HL-60/S4 (cell line): ENCODE measurements at regions not wholly inside any gene's neighbourhood (a gene's known extent, or its start where the extent isn't known, plus 50 kb on each side); places are given as distances from the start of the nearest gene placed in this dataset.

Experiments
- in situ Hi-C: fragments of 300-500 bp; cut with MboI; formaldehyde crosslinking; loops from 2 replicates; pipeline ENCODE4 v1.14.3; 2022; ENCODE audit warnings: low sequenced_read_pairs

DNA sequence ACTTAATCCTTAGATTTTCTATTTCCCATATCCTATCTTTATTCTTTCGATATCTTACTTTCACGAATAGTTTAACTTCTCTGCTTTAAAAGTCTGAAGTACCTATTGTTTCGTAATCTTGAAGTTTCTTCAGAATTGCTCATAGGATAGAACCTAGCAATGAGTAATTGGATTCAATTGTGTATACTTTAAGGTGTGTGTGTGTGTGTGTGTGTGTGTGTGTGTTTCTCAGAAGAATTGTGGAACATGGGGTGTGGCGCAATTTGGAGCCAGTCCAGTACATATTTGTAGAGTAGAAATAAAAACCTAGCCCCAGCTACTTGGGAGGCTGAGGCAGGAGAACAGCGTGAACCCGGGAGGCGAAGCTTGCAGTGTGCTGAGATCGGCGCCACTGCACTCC, 897.6 kb downstream of the BCL11A start:
- in situ Hi-C loops: no loop called here

- in situ Hi-C loops: no loop called here
These were observed 898.7 kb downstream of the BCL11A start for GRCh38 chr2:59654710-59655109.

DNA sequence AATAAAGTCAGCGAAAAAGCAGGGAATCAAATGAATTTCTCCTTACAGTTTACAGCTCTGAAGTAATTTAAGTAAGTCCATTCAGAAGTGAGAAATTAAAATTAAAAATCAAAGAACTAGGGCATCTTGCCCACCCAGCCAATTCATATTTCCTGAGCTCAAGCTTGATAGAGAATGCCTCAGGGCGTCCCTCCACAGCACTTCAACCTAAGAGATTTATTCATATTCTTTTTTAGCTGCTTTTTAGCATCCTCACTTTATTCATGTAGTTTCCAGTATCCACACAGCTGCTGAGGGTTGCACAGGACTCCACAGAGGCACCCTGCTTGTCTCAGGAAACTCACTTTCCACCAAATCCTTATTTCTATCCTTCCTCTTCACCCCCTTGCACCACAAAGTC, 900.3 kb downstream of the BCL11A start:
- in situ Hi-C loops: no loop called here

GRCh38 chr2:59630789-59631188, 922.7 kb downstream of the BCL11A start:
- in situ Hi-C loops: no loop called here

DNA sequence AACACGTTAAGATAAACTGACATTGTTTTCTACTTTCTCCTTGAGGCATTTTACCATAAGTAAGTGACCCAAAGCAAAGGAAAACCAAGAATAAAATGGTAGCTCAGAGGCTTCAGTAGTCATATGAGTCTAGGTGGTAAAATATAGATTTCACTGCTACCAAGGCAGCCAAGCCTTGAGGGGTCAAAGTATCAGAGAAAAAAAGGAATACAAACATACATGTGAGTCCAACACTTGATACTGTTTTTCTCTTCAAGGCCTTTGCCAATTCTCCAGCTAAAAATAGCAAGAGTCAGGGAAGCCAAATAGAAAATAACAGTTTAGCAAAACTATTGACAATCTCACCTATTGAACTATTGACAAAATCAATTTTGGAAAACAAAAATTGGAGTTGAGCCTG, 925.9 kb downstream of the BCL11A start:
- in situ Hi-C loops: no loop called here

DNA sequence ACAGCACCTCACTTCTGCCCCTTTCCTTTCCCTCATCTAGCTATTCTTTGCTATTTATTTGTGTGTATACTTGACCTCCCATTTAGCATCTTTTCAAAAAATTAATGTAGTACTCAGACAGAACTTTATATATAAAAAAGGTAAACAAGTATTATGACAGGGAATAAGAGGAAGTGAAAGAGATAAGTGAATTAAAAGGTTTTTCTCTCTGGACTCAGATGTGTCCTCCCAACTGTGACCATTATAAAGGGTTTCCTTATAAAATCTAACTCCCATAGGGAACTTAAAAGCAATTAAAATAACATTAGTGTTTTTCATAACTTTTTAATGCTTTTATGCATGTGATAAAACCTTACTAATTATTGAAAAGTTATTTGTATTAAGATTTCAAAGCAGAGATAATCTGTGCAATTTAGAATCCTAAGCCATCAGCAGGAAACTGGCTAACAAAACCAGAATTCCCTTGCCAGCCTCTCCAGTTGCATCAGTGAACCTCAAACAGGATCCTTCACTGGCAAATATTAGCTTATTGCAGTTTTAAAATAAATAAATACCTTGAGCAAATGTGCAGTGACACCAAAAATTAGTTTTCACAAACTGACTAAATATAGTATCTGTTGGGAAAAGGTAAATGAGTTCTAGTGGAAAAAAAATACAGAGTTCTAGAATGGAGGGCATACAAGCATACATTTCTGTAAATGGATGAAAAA, 930.7 kb downstream of the BCL11A start:
- in situ Hi-C loops: no loop called here

- in situ Hi-C loops: no loop called here
These were observed 949.3 kb downstream of the BCL11A start for GRCh38 chr2:59604123-59604522.

GRCh38 chr2:59594671-59595222, 958.7 kb downstream of the BCL11A start:
- in situ Hi-C loops: no loop called here

GRCh38 chr2:59590798-59591197, 962.7 kb downstream of the BCL11A start:
- in situ Hi-C loops: no loop called here

DNA sequence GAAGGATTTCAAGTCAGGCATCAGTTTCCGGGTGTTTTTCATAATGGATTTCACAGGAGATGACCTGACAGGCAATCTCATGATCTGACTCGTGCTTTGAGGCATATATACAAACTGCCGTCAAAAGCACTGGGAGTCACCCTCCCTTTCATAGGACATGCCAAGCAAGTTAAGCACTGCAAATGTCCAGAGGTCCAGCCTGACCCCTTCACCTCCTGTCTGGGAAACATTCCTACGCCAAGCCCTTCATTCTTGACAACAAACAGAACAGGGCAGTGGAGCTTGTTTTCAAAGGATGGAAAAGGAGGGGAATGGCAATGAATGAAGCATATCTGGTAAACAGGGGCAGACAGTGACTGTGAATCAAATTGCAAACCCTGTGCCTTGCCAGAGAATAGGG, 963.6 kb downstream of the BCL11A start:
- in situ Hi-C loops: no loop called here

DNA sequence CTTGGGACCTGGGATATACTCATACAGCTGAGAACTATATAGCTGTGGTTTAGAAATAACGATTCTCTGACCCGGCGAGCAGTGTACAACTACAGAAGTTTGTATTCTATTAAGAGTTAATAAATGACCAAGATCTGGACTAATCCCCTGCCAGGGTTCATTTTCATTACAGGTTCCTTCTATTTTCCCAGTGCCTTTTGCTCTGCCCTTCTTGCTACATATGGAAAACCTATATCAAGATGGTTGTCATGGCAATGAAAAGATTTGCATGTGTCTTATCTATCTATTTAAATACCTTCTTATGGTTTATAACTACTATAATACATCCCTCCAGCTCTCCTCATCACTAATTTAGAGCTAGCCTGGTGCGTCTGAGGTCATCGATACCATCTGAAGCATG, 965.2 kb downstream of the BCL11A start:
- in situ Hi-C loops: no loop called here

- in situ Hi-C loops: no loop called here
These were observed 967.3 kb downstream of the BCL11A start for GRCh38 chr2:59586176-59586575.

GRCh38 chr2:59585655-59586054, 967.8 kb downstream of the BCL11A start:
- in situ Hi-C loops: no loop called here

DNA sequence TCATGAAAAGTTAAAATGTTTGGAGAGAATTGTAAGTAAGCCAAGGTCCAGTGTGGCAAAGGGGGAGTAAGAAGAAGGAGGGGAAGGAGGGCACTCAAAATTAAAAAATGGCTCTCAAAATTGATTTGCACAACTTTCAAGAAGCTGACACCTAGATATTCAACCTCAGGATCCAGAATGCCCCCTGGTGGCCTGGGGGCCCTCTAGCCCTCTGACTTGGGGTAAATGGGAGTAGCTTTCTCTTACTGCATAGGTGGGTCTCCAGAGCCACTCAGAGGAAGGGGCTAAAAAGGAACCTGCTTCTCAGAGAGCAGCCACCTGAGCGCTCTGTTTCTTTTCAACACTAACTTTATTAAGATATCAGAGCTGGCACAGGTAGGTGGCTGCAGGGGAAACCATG, 968.5 kb downstream of the BCL11A start:
- in situ Hi-C loops: no loop called here

- in situ Hi-C loops: no loop called here
These were observed 970.2 kb downstream of the BCL11A start for GRCh38 chr2:59583173-59583765.

DNA sequence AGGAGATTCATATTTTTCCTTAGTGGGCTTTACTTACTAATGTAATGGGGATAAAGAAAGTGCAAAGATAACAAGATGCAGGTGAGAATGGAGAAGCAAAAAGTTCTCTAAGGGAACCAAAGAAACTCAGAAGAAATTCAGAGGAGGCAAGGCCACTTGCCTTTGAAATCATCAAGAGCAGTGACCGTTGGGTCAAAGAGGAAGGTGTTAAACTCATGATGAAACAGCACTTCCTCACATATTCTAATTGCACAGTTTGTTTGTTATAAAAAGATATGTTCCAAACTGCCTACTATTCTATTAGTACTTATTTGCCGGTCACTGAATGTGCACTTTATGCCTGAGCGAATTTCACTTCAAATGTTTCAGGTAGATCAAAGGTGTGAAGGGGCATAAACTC, 975.1 kb downstream of the BCL11A start:
- in situ Hi-C loops: no loop called here

DNA sequence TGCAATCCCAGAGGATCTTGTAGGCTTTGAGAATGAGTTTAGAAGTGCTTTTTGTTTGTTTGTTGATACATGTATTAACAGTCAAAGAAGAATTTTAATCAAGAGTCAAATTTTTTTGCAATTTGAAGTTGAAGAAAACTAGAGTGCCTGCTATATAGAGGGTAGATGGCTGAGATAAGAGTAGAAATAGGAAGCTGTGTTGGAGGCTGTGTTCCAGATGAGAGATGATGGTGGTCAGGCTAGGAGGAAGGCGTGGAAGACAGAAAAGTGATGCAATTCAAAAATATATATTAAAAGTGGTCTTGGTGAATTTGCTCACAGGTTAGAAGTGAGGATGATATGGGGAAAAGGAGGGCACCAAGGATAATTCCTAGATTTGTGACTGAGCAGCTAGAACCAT, 978.3 kb downstream of the BCL11A start:
- in situ Hi-C loops: no loop called here

GRCh38 chr2:59572227-59572626, 981.2 kb downstream of the BCL11A start:
- in situ Hi-C loops: no loop called here

DNA sequence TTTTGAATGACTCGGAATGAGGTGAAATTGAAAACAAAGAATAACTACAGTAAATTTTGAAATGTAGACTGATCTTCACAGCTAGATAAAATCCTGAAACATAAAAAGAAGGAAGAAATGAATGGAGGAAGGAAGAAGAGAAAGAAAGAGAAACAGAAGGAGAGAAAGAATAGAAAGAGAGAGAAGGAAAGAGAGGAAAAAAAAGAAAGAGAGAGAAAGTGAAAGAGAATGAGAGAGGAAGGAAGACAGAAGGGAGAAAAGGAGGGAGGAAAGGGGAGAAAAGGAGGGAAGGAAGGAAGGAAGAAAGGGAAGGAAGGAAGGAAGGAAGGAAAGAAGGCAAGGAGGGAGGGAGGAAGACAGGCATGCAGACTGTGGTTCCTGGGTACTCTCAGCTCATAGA, 982.6 kb downstream of the BCL11A start:
- in situ Hi-C loops: no loop called here

DNA sequence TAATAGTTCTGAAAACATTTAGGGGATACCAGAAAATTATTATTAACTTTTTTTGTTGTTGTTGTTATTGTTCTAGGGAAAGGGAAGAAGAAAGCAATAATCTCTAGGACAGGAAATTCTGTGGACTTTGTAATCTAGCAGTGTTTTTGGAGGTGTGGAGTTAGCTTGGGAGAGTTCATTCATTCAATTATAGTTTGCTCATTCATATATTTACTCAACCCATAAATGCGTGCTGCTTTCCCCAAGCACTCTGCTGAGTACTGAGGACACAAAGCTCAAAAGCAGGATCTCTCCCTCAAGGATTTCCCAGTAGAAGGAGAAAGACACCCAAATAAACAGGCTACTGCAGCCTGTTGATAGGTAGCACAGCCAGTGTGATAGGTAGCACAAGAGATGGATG, 984.3 kb downstream of the BCL11A start:
- in situ Hi-C loops: no loop called here

GRCh38 chr2:59568461-59568860, 985.0 kb downstream of the BCL11A start:
- in situ Hi-C loops: no loop called here

- in situ Hi-C loops: no loop called here
These were observed 986.3 kb downstream of the BCL11A start for GRCh38 chr2:59567151-59567550.

DNA sequence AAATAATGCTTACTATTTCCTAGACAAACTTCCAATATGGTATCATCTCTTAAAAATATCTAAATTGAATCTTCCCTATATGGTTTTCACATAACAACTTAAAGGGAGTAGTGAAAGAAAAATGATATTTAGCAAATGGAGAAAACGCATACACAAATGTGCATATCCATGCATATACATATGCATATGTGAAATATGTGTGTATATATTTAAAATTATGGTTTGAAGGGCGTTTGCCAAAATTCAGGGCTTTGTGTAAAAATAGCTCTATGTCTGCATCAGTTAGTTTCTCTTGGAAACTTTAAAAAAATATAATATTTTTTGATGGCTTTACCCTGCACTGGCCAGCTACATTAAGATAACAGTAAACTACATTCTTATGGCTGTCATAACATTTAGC, 986.7 kb downstream of the BCL11A start:
- in situ Hi-C loops: no loop called here
